Natural killer cell (primary cell): ENCODE measurements at regions not wholly inside any gene's neighbourhood (a gene's known extent, or its start where the extent isn't known, plus 50 kb on each side); places are given as distances from the start of the nearest gene placed in this dataset.
"Not testable (repeated sequence)": the region's sequence is repeated elsewhere in the genome, so short reads cannot be mapped to it uniquely, and the experiment has no call there.

Source experiments
- ATAC-seq, 3 donors: fragments of 150-1000 bp in 2 of 3; fragments of 200-7000 bp in 1 of 3; cut with Tn5 transposase; 1 replicate in 1 of 3; 2 replicates in 2 of 3; pipeline ENCODE4 v1.10.0; 2021; ENCODE audit warnings: mild to moderate bottlenecking in 2 of 3, moderate library complexity in 2 of 3
- DNase-seq, 2 donors: peaks; one replicate each; pipeline versions ENCODE4 v3.0.0 to v3.0.0-alpha.2; 2013 to 2021; ENCODE audit warnings: mixed read lengths in 1 of 2
- H3K27ac ChIP-seq: one replicate; pipeline ENCODE4 v1.5.1; 2013; ENCODE audit warnings: mild to moderate bottlenecking, low read length
- H3K27me3 ChIP-seq: one replicate; pipeline ENCODE4 v1.6.1; 2013; ENCODE audit warnings: low read length; ENCODE audit not compliant: control insufficient read depth, insufficient read depth
- H3K36me3 ChIP-seq: one replicate; pipeline ENCODE4 v1.6.1; 2013; ENCODE audit warnings: low read length; ENCODE audit not compliant: control insufficient read depth, insufficient read depth
- H3K4me1 ChIP-seq: one replicate; pipeline ENCODE4 v1.6.1; 2013; ENCODE audit warnings: low read length; ENCODE audit not compliant: control insufficient read depth, insufficient read depth
- H3K4me3 ChIP-seq: one replicate; pipeline ENCODE4 v1.5.1; 2013; ENCODE audit warnings: low read length
- H3K9me3 ChIP-seq: one replicate; pipeline ENCODE4 v1.6.1; 2013; ENCODE audit warnings: low read length; ENCODE audit not compliant: control insufficient read depth, insufficient read depth
- H3K27ac Mint-ChIP-seq, 2 donors: one replicate each; pipeline ENCODE4 v1.8.0; 2022; ENCODE audit warnings: mild to moderate bottlenecking in 2 of 2, mixed read lengths in 2 of 2, moderate library complexity in 1 of 2
- H3K27me3 Mint-ChIP-seq, 2 donors: one replicate each; pipeline ENCODE4 v1.8.0; 2022; ENCODE audit warnings: low read depth in 2 of 2, mixed read lengths in 2 of 2
- H3K36me3 Mint-ChIP-seq: one replicate; pipeline ENCODE4 v1.8.0; 2022; ENCODE audit warnings: mixed read lengths
- H3K4me1 Mint-ChIP-seq, 2 donors: one replicate each; pipeline ENCODE4 v1.8.0; 2022; ENCODE audit warnings: mixed read lengths in 2 of 2
- H3K4me3 Mint-ChIP-seq: one replicate; pipeline ENCODE4 v1.8.0; 2022; ENCODE audit warnings: mild to moderate bottlenecking, moderate library complexity, mixed read lengths
- H3K9me3 Mint-ChIP-seq, 2 donors: one replicate each; pipeline ENCODE4 v1.8.0; 2022; ENCODE audit warnings: mixed read lengths in 2 of 2
- CTCF ChIP-seq: fragments of 200-600 bp; IDR thresholded peaks from one replicate; pipeline ENCODE4 v1.8.0; 2022; ENCODE audit warnings: antibody characterized with exemption
- WGBS: methylation state at CpG from one replicate; pipeline ENCODE4 v1.1.7; 2013; ENCODE audit warnings: missing lambda C conversion rate; ENCODE audit not compliant: insufficient coverage; 5-methylcytosine and 5-hydroxymethylcytosine counted together
- intact Hi-C: fragments of 100-400 bp; cut with micrococcal nuclease; formaldehyde crosslinking; loops from one replicate; pipeline ENCODE4 v1.14.2; 2022

GRCh38 chr5:89823046-89823445 lies 586.5 kb downstream of the CETN3 start:
- Histone ChIP-seq H3K36me3 (no peaks in the 10 kb centered on the region), H3K4me3 (no peak overlapping the region), H3K4me1 (no peaks in the 10 kb centered on the region), H3K27me3 (no peaks in the 10 kb centered on the region), H3K27ac (no peak overlapping the region), H3K9me3 (peaks cover 2% of the 10 kb centered on the region)
- intact Hi-C loops, result no loop called here
- Mint-ChIP-seq H3K27me3 (no peaks in the 10 kb centered on the region), H3K4me3 (no peak overlapping the region), H3K36me3 (no peaks in the 10 kb centered on the region), H3K4me1 (no peaks in the 10 kb centered on the region), H3K27ac (no peak overlapping the region), H3K9me3 (peaks cover 2 to 6% of the 10 kb centered on the region in 2 donors)
- DNase-seq, result no peak
- TF ChIP-seq CTCF, result no peak
- WGBS, result 100% methylated on average over 1 of the region's 2 CpGs
- ATAC-seq, result no peak

- 100% methylated on average over 2 of the region's 4 CpGs for WGBS
- Histone ChIP-seq H3K4me3 (no peak overlapping the region), H3K4me1 (no peaks in the 10 kb centered on the region), H3K9me3 (no peaks in the 10 kb centered on the region), H3K27ac (no peak overlapping the region), H3K36me3 (no peaks in the 10 kb centered on the region), H3K27me3 (no peaks in the 10 kb centered on the region)
- no peak overlapping the region for H3K4me3 Mint-ChIP-seq
- H3K4me1 Mint-ChIP-seq, result no peaks in the 10 kb centered on the region
- H3K27me3 Mint-ChIP-seq, result no peaks in the 10 kb centered on the region
- H3K27ac Mint-ChIP-seq, result no peak overlapping the region
- TF ChIP-seq CTCF, result no peak
- intact Hi-C loops, result no loop called here
- H3K9me3 Mint-ChIP-seq, result peaks cover 0 to 2% of the 10 kb centered on the region in 2 donors
- no peaks in the 10 kb centered on the region for H3K36me3 Mint-ChIP-seq
- no peak for ATAC-seq
- DNase-seq, result no peak
These were observed 591.7 kb downstream of the CETN3 start for GRCh38 chr5:89817841-89818240.

- Histone ChIP-seq H3K4me3 (no peak overlapping the region), H3K9me3 (no peaks in the 10 kb centered on the region), H3K27ac (no peak overlapping the region), H3K27me3 (no peaks in the 10 kb centered on the region), H3K36me3 (no peaks in the 10 kb centered on the region), H3K4me1 (no peaks in the 10 kb centered on the region)
- no peak for TF ChIP-seq CTCF
- Mint-ChIP-seq H3K4me1 (no peaks in the 10 kb centered on the region), H3K9me3 (no peaks in the 10 kb centered on the region), H3K36me3 (no peaks in the 10 kb centered on the region), H3K27ac (no peak overlapping the region), H3K27me3 (no peaks in the 10 kb centered on the region), H3K4me3 (no peak overlapping the region)
- WGBS, result 100% methylated on average over 1 of the region's 2 CpGs
- DNase-seq (no peak), ATAC-seq (no peak)
- intact Hi-C loops, result no loop called here
These were observed 593.5 kb downstream of the CETN3 start for GRCh38 chr5:89816038-89816437.

GRCh38 chr5:89800735-89801134 lies 608.8 kb downstream of the CETN3 start:
- H3K27ac Mint-ChIP-seq, H3K4me1 ChIP-seq, H3K4me1 Mint-ChIP-seq, H3K27me3 Mint-ChIP-seq, H3K27me3 ChIP-seq, H3K36me3 ChIP-seq, H3K4me3 ChIP-seq, H3K27ac ChIP-seq, H3K9me3 Mint-ChIP-seq, DNase-seq, H3K36me3 Mint-ChIP-seq, ATAC-seq, H3K4me3 Mint-ChIP-seq, H3K9me3 ChIP-seq, intact Hi-C loops: not testable (repeated sequence)
- 81% methylated on average over 5 of the region's 5 CpGs for WGBS

GRCh38 chr5:89794504-89794903 lies 615.1 kb downstream of the CETN3 start:
- H3K4me1 Mint-ChIP-seq, H3K9me3 Mint-ChIP-seq, H3K36me3 ChIP-seq, H3K4me3 Mint-ChIP-seq, H3K4me1 ChIP-seq, H3K27me3 Mint-ChIP-seq, H3K4me3 ChIP-seq, ATAC-seq, H3K27me3 ChIP-seq, H3K27ac ChIP-seq, H3K36me3 Mint-ChIP-seq, intact Hi-C loops, H3K27ac Mint-ChIP-seq, DNase-seq, H3K9me3 ChIP-seq: not testable (repeated sequence)
- 92% methylated on average over 6 of the region's 6 CpGs for WGBS

- H3K9me3 Mint-ChIP-seq, result peaks cover 22 to 32% of the 10 kb centered on the region in 2 donors
- H3K4me1 Mint-ChIP-seq, H3K36me3 ChIP-seq, H3K27ac ChIP-seq, H3K27me3 ChIP-seq, H3K27ac Mint-ChIP-seq, H3K4me3 Mint-ChIP-seq, intact Hi-C loops, H3K4me3 ChIP-seq, H3K27me3 Mint-ChIP-seq, DNase-seq, H3K4me1 ChIP-seq, ATAC-seq: not testable (repeated sequence)
- peaks cover 13% of the 10 kb centered on the region for H3K36me3 Mint-ChIP-seq
- H3K9me3 ChIP-seq, result peaks cover 11% of the 10 kb centered on the region
These were observed 629.8 kb downstream of the CETN3 start for GRCh38 chr5:89779734-89780133.
